ENCODE measurements at regions not wholly inside any gene's neighbourhood (a gene's known extent, or its start where the extent isn't known, plus 50 kb on each side); places are given as distances from the start of the nearest gene placed in this dataset.
"Not testable (repeated sequence)": the region's sequence is repeated elsewhere in the genome, so short reads cannot be mapped to it uniquely, and the experiment has no call there.

DNA sequence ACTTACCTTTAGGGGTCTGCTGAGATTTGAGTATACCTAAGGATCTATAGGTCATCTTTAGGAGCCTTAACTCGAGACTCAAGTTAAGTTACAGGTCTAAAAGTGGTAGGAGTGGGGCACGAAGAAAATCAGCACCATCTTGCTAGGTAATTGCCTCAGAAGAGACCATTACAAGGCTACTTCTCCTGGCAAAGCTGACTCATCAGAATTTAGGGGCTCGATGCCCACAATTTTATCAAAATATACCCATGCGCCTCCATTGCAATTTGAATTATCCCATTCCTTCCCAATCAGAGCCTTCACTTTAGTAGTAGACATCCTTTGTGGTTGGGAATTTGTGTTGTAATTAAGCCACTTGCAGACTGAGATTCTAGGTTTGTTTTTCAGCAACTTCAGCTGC is 1994.3 kb downstream of the MRPL39 start:
- DNase-seq (ENCODE audit: low read depth in 2 of 2), result no peak

DNA sequence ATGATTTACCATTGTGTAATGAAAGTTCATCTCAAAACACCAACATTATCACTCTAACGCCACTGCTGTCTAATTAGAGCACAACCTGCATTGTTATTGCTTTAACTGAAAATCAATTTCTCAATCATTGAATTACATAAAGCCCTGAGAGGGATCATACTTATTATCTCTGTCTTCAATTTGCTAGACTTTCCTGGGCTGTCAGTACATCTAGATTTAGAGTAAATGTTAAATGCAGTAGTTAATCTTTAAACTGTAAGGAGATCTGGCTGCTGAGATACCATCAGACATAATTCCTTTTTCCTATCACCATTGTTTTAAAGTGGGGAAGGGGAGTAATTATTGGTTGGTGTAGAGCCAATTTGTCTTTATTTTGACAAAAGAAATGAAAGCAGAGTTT is 1995.1 kb downstream of the MRPL39 start:
- DNase-seq (ENCODE audit: low read depth in 2 of 2), result no peak

DNA sequence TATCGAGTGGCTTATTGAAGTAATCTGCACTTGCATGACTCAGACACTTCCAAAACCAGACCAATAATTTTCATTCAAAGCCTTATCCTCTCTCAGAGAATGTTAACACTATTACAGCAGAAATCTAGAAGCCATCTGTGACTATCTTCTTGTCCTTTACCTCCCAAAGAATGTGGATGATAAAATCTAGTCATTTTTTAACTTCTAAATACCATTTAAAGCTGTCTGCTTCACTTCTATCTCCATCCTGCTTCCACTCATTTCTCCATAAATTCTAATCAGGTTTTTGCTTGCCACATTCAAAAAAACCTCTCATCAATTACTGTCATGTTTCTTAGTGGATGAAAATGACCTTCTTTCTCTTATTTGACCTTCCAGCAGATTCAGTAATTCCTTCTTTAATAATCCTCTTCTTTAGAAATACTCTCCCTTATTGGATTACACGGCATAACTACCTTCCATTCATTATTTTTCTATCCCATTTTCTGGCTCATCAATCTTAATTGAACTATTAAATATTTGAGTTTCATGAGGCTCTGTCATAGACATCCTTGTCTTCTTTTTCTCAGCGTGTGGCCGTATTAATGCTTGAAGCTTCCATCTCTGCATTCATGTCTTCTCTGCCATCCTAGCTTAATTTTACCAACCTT is 1999.4 kb downstream of the MRPL39 start:
- DNase-seq (ENCODE audit: low read depth in 2 of 2), result no peak

DNA sequence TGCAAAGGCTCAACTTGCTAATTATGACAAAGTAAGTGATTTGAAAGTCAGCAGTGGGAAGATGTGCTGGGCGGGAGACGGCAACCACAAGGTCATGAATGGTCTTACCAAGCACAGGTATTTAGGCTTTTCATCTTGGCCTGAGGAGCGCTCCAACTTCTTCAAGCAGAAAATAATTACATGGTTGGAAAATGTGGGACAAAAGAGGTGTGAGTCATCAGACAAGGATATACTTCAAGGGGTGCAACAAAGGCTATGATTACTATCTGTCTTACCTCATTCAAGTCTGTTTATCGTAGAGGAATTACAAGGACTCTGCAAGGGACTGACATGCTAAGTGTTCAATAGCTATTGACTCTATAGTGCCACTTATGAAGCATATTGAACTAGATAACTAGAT is 2005.7 kb downstream of the MRPL39 start:
- no peak for DNase-seq (ENCODE audit: low read depth in 2 of 2)

DNA sequence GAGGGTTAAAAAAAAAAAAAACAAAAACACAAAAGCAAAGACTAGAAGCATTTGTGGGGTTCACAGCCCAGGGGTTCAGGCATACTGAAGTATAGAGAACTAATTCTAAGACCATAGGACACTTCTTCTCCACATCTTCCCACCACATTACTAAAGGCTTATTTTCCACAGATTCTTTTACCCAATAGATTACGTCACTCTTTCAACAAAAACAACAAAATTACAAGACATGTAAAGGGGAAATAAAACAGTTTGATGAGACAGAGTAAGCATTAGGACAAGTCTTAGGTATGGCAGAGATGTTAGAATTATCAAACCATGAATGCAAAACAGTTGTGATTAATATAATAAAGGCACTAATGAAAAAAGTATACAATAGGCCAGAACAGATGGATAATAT is 2013.7 kb downstream of the MRPL39 start:
- no peak for DNase-seq (ENCODE audit: low read depth in 2 of 2)

DNA sequence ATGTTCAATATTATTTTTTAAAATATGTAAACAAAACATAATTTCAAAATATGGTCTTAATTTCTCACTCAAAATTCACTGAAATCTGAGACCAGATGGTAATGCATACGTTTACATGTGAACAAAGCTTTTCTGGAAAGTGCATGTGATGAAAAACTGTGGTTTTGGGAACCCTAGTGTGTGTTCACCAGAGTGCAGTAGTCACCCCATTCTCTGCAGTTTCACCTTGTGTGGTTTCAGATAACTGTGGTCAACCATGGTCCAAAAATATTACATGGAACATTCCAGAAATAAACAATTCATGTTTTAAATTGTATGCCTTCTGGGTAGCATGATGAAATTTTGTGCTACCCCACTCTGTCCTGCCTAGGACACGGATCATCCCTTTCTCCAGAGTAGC is 2021.9 kb downstream of the MRPL39 start:
- DNase-seq (ENCODE audit: low read depth in 2 of 2), result no peak

DNA sequence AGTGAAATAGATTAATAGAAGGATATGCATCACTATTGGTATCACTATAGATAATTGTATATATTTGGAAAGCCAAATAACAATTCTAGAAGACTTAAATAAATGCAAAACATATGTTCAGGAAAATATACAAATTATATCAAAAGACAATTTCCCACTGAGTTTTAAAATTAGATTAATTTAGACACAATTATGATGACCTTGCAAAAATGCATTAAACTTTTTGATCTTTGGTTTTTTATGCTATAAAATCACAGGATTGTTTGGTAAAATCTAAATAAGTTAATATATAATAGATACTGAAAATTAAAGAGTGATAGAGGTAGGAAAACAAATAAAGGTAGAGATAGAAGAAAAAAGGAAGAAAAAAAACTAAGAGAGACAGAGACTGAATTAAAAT is 2027.7 kb downstream of the MRPL39 start:
- no peak for DNase-seq (ENCODE audit: low read depth in 2 of 2)

DNA sequence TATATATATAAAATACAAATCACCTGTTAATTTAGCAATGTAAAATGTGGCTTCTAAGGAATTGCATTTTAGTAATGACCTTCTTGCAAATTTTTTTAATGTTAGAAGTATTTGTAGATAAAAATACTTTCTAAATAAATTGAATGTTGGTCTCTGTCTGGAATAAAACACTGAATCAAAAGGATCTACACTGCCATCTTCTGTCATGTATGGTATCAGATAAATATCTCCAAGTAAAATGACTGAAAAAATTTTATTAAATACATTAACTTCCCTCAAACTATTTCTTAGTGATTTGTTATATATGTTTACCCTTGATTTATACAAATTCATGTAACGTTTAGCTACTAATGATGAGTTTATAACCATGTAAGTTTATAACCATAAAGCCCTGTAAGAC is 2029.3 kb downstream of the MRPL39 start:
- no peak for DNase-seq (ENCODE audit: low read depth in 2 of 2)

DNA sequence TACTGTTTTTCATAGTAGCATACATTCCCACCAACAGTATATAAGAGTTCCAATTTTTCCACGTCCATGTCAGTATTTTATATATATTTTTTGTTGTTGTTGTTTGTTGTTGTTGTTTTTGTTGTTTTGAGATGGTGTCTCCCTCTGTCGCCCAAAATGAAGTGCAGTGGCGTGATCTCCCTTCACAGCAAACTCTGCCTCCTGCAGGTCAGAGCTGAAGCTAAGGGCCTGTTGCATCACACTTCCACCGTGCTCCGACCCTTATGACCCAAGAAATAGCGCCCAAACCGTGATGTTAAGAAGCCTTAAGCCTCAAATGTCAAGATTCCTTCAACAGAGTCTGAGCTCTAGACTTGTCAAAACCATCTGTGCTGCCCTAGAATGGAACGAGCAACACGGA is 2032.3 kb downstream of the MRPL39 start:
- DNase-seq (ENCODE audit: low read depth in 2 of 2), result no peak

DNA sequence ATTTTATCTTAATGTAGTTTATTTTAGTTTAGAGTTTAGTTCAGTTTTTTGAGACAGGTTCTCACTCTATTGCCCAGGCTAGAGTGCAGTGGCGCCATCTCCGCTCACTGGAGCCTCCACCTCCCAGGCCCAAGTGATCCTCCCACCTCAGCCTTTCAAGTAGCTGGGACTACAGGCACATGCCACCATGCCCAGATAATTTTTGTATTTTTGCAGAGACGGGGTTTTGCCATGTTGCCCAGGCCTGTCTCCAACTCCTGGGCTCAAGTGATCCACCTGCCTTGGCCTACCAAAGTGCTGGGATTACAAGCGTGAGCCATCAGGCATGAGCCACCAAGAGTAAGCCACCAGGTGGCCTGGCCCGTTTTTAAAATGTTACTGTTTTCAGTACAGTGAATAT is 2058.4 kb downstream of the MRPL39 start:
- DNase-seq (ENCODE audit: low read depth in 2 of 2), result not testable (repeated sequence)

DNA sequence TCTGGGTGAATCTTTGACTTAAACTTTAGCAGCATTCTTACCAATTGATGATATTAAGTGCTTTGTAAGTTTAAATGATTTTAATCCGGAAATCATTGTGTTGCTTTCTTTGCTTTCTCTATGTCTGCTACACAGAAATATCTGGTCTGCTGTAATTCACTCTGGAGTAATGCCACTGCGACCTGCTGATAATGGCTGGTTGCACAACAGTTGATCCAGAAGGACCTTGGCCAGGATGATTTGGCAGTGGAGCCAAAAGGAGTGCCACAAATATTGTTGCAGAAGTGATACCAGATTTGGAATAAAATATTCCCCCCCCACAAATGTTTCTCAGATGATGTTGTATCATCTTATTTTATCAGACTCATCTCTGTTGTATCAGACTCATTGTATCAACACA is 2063.9 kb downstream of the MRPL39 start:
- DNase-seq (ENCODE audit: low read depth in 2 of 2), result no peak

DNA sequence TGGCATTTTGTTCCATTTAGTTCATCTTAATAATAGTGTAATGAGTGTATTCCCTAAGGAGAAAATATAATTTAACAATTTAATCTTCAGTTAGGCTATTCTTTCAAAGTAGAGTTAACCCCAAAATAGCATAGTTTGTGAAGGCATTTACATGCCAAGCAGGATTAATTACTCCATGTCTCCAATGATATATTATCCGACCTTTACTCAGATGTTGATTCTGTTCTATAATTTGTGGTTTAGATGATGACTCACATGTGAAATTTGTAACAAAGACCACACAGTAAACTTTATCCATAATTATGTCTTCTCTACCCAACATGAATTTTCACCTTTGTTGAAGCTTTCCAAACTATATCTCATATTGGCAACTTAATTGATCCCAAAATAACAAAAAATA is 2065.2 kb downstream of the MRPL39 start:
- no peak for DNase-seq (ENCODE audit: low read depth in 2 of 2)

DNA sequence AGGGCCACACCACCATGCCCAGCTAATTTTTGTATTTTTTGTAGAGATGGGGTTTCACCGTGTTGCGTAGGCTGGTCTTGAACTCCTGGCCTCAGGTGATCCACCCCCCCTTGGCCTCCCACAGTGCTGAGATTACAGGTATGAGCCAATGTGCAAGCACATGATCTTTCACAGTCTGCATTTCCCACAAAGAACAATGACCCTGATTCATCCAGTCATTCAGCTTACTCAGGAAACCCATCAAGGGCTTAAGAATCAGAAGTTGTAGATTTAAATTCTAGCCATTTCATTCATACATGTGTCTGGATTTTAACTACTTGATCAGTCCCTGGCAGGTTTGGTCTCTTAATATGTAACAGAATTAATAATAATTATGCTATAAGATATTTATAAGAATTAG is 2065.7 kb downstream of the MRPL39 start:
- no peak for DNase-seq (ENCODE audit: low read depth in 2 of 2)

DNA sequence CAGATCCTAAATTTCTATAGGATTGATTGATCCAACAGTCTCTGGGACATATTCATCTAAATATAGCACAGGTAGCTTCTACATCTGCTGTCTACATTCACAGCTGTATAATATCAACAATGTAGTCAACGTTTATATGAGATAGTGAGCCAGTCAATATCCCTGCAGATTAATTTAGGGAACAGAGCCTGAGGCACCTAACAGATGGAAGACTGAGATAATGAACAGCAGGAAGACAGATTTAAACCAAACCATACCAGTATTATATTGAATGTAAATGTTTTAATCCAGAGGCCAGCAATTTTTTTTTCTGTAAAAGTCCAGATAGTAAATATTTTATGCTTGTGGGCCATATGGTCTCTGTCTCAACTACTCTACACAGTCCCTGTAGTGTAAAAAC is 2072.4 kb downstream of the MRPL39 start:
- DNase-seq (ENCODE audit: low read depth in 2 of 2), result no peak

DNA sequence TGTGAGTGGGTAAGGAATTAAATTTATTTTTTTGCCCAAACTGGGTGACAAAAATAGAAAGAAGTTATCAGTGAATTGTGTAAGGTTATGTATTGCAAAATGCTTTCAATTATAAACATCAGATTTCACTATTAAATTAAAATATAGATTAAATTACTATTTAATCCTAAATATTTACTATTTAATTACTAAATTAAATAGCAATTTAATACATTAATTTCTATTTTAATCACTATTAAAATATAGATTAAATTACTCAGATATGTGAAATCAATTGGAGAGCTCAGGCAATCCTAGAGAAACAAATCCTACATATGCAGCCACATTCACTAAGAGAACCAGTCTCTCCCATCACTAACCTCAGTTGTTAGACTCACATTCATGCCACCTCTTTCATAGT is 2075.8 kb downstream of the MRPL39 start:
- DNase-seq (ENCODE audit: low read depth in 2 of 2), result no peak

DNA sequence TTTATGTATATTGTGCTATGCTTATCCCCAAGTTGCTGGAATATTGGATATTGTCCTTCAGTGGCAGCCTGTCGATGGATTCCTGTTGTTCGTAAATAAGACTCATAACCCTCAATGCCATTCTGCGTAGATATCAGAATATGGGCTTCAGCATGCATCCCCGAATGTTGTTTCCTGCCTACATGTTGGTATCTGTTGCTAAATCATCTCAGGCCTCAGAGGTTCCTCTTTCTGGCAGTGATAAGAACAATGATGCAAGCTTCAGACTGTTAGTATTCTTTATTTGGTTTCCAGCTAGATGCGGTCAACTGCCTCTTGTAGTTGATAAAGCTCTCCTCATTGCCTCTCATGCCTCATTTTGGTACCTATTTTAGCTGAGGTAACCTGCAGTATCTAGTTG is 2082.6 kb downstream of the MRPL39 start:
- no peak for DNase-seq (ENCODE audit: low read depth in 2 of 2)

DNA sequence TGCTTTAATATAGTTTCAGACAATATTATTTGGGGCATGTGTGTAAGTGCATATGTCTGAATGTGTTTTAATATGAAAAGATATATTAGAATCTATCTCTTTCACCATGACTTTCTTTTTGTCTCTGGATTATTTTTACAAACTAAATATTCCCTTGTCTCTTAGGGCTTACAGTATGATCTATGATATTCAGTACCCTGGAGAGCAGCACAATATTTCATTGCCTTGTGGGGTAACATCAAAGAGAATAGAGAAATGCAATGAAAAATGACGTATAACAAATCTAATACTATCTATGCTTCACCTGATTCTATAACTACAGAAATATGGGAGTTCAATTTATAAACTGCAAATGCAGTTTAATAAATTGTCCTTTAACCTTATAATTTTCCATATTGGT is 2084.5 kb downstream of the MRPL39 start:
- no peak for DNase-seq (ENCODE audit: low read depth in 2 of 2)

DNA sequence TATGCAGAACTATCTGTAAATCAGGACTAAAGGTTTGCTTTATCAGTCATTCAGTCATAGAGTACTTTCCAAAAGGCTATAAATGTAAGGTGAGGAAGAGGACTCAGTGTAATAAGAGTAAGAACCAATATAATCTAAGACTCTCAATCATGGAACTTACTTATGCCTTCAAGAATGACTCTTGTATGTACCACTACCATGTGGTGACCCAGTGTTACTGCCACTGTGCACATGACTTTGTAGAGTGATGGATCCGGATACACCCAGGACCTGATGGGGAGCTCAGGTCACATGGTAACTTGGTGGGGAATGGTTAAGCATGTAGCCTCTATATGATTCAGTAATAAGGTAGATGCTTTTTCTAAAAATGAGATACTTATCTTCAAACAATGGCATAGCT is 2099.8 kb downstream of the MRPL39 start:
- DNase-seq (ENCODE audit: low read depth in 2 of 2), result no peak

DNA sequence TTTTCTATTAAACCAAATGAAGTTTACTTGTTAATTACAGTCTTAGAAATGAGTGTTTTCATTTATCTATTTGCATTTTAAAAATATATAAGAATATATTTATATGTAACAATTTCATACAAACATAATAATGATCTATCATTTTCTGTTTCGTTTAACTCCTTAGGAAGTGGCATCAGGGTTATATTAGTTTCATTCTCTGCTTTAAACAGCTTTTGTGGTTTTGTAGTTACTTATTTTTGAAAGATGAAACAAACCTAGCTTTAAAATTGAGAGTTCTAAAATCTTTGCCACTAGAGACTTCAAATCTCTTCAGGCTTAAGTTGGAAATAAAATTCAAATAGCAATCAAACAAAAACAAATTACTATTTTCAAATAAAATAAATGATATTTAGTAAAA is 2110.6 kb downstream of the MRPL39 start:
- no peak for DNase-seq (ENCODE audit: low read depth in 2 of 2)

DNA sequence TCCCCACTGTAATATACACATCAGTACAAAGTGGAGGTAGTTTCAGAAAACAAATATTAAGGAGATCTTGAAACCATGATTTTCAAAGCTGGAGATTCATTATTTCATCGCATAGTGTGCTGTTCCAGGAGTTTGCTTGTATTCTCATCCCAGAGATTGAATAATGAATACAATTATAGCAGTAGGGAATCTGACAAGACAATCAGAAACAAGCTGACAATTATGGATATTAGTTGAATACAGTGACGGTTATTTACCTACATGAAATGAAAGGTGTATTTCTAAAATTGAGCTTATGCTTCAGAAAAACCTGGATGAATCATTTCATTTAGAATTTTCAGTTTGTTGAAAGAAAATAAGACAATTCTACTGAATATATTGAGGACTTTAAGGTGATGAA is 2119.0 kb downstream of the MRPL39 start:
- no peak for DNase-seq (ENCODE audit: low read depth in 2 of 2)

DNA sequence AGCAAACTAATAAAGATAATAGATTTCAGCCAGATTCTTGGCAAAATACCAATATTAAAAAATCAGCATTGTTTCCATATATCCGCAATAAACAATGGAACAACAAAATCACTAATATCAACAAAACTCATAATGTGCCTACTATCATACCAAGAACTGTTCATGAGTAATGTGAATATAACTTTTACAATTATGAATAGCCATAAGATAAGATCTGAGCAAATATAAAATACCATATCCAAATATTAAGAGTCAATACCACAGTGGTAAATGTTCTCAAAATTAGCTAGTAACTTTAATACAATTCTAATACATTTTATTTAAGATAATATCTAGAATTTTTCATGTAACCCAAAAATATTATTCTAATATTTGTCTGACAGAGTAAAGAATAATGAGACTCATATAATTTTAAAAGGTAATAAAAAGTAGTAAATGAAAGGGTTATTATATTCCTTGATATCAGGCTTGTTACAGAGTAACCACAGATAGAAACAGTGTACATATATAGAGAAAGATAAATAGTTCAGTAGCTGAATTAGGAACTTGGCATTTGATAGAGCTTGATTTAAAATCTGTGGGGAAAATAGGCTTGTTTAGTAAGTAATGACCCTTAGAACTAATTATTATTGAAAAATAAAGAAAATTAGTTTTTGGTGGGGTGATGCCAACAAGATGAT is 2126.6 kb downstream of the MRPL39 start:
- DNase-seq (ENCODE audit: low read depth in 2 of 2), result no peak

DNA sequence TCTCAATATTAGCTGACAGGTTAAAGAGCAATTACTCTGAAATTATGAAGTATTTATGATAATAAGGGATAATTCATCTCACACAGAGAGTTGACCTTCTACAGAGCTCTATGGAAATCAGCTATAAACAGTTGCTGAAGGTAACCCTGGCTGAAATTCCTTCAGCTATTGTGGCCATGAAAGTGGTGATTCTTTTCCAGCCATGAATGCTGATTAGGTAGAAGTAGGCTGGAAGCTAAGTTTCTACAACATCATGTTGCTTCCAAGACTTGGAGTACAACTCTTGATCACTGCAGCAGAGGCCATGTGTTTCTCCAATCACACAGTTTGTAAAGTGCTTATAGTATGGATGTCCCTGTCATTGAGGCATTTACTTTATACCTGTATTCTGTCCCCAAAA is 2128.9 kb downstream of the MRPL39 start:
- DNase-seq (ENCODE audit: low read depth in 2 of 2), result no peak

DNA sequence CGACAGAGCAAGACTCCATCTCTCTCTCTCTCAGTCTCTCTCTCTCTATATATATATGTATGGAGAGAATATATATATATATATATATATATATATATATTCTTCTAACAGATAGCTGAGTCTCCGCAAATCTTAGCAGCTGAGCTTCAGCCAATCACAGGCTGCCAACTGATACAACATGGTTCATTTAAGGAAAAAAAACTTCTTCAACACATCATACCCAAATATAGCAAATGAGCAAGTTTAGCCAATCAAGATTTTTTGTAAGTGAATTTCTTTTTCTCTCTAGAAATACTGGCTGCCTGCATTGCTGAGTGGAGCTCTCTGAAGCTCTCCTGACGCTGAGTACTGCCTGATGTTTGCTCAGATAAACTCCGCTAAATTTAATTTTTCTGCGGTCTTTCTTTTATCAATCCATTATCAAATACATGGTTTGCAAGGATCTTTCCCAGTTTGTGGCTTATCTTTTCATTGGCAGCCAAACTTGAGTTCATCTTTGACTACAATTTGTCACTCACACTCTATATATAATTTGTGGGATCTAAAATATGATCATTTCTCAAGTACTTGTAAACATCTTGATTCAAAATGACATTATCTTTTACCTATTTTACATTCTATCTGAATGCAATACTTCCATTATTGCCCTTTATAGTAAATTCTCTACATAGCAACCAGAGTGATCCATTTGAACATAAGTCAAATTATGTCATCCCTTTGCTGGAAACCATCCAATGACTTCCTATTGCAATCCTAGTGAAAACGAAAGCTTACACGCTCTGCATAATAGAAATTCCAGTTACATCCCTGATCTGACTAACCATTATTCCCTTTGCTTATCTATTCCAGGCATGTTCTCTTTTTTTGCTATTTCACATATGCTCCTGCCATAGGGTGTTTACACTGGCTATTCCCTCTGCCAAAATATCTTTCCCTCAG is 2131.7 kb downstream of the MRPL39 start:
- DNase-seq (ENCODE audit: low read depth in 2 of 2), result no peak

All from stimulated activated CD8-positive, alpha-beta memory T cell treated with anti-CD3 and anti-CD28 coated beads, Interleukin-15, amount 100 ng/mL, for 48 hours (primary cell).